K562 (cell line): ENCODE measurements at regions not wholly inside any gene's neighbourhood (a gene's known extent, or its start where the extent isn't known, plus 50 kb on each side); places are given as distances from the start of the nearest gene placed in this dataset.

Experiments used
- ATAC-seq: fragments of 200-7000 bp; cut with Tn5 transposase; 3 replicates; pipeline ENCODE4 v1.9.1; 2020; ENCODE audit warnings: moderate library complexity
- BruUV-seq: library from RNA; stranded (reverse); fragments of 400-500 nt; replicated peaks from 2 replicates; lab custom pipeline; 2021; lab: Mats Ljungman, UMichigan
- CTCF ChIA-PET: fragments of 300-600 bp; formaldehyde crosslinking; extraction: SDS; loops from one replicate; lab custom pipeline; 2021; ENCODE audit warnings: low intra/inter-chr PET ratio; lab: Yijun Ruan, JAX
- POLR2A ChIA-PET: fragments of 300-600, 350-650 bp; sonication (Branson Sonifier 250); formaldehyde crosslinking; extraction: SDS; loops from one replicate; lab custom pipeline; 2021; ENCODE audit warnings: antibody characterized with exemption, inconsistent platforms; lab: Yijun Ruan, JAX
- DNase-seq, 4 experiments: peaks; one replicate each; pipeline versions ENCODE4 v3.0.0 to v3.0.0-alpha.2; 2011 to 2018; ENCODE audit warnings: low spot score in 3 of 4, mixed read lengths in 3 of 4; ENCODE audit errors: extremely low read depth in 1 of 4
- FAIRE-seq: peaks from 2 replicates; lab custom pipeline; 2011; peaks lifted over from hg19 to GRCh38; lab: Jason Lieb, UNC
- H2AFZ ChIP-seq: 2 replicates; pipeline ENCODE4 v1.6.0; 2011; ENCODE audit warnings: low read depth, low read length, control low read depth, inconsistent platforms
- H3K27ac ChIP-seq: fragments of 200-600 bp; 3 replicates; pipeline ENCODE4 v1.8.0; 2011; ENCODE audit warnings: low read depth, mild to moderate bottlenecking, control low read depth, inconsistent platforms, low read length, moderate library complexity, mixed read lengths; ENCODE audit errors: extremely low read depth
- H3K27me3 ChIP-seq, 2 experiments: fragments of 300-600 bp in 1 of 2; 2 replicates in 1 of 2; 3 replicates in 1 of 2; pipeline versions ENCODE4 v1.6.0 to v1.8.0; 2011; ENCODE audit warnings: inconsistent platforms in 2 of 2, low read length in 2 of 2, mild to moderate bottlenecking in 1 of 2, mixed read lengths in 1 of 2, moderate library complexity in 1 of 2; ENCODE audit not compliant: control insufficient read depth in 2 of 2, insufficient read depth in 2 of 2
- H3K36me3 ChIP-seq: fragments of 300-600 bp; 3 replicates; pipeline ENCODE4 v1.8.0; 2011; ENCODE audit warnings: mild to moderate bottlenecking, low read length, inconsistent platforms; ENCODE audit not compliant: control insufficient read depth, insufficient read depth
- H3K4me1 ChIP-seq, 2 experiments: fragments of 200-600 bp in 1 of 2; replicated peaks in 1 of 2; 2 replicates in 1 of 2; 3 replicates in 1 of 2; pipeline versions ENCODE4 v1.5.1 to v1.8.0; 2011; ENCODE audit warnings: inconsistent platforms in 2 of 2, low read length in 2 of 2, mild to moderate bottlenecking in 1 of 2, mixed read lengths in 1 of 2, moderate library complexity in 1 of 2; ENCODE audit not compliant: control insufficient read depth in 2 of 2, insufficient read depth in 2 of 2
- H3K4me2 ChIP-seq: 2 replicates; pipeline ENCODE4 v1.6.1; 2011; ENCODE audit warnings: low read length, control low read depth, inconsistent platforms, mixed read lengths; ENCODE audit not compliant: insufficient read depth
- H3K4me3 ChIP-seq: fragments of 200-600 bp; sonication (generic), shearing (Covaris generic); 2 replicates; pipeline ENCODE4 v1.5.1; 2016; ENCODE audit warnings: control low read depth, inconsistent platforms
- H3K79me2 ChIP-seq: fragments of 200-600 bp; 3 replicates; pipeline ENCODE4 v1.8.0; 2011; ENCODE audit warnings: low read length, inconsistent platforms; ENCODE audit not compliant: control insufficient read depth, insufficient read depth
- H3K9ac ChIP-seq, 2 experiments: 2 replicates each; pipeline versions ENCODE4 v1.6.0 to v1.6.1; 2011; ENCODE audit warnings: low read depth in 2 of 2, low read length in 2 of 2, control low read depth in 1 of 2, inconsistent platforms in 1 of 2, mild to moderate bottlenecking in 1 of 2, mixed read lengths in 1 of 2; ENCODE audit not compliant: insufficient read depth in 1 of 2
- H3K9me1 ChIP-seq: one replicate; pipeline ENCODE4 v1.6.0; 2011; ENCODE audit warnings: inconsistent platforms, mild to moderate bottlenecking, low read length, moderate library complexity; ENCODE audit not compliant: control insufficient read depth, insufficient read depth
- H3K9me3 ChIP-seq: replicated peaks from 2 replicates; pipeline ENCODE4 v1.5.1; 2011; ENCODE audit warnings: low read depth, low read length, inconsistent platforms; ENCODE audit not compliant: control insufficient read depth, insufficient read depth
- H4K20me1 ChIP-seq: replicated peaks from 2 replicates; pipeline ENCODE4 v1.6.1; 2011; ENCODE audit warnings: low read length, inconsistent platforms, mixed read lengths; ENCODE audit not compliant: control insufficient read depth, insufficient read depth
- BRD9 ChIP-seq: fragments of 450-650 bp; IDR thresholded peaks from 2 replicates; pipeline ENCODE4 v1.6.1; 2018; ENCODE audit warnings: low read depth; ENCODE audit not compliant: partially characterized antibody
- CEBPZ ChIP-seq: fragments of 150-350 bp; IDR thresholded peaks from 2 replicates; pipeline ENCODE4 v1.6.1; 2014; ENCODE audit warnings: low read depth, mild to moderate bottlenecking, low read length, borderline replicate concordance
- CHCHD3 ChIP-seq: fragments of 250-450 bp; sonication (Bioruptor Pico); IDR thresholded peaks from 2 replicates; pipeline ENCODE4 v2.1.2; 2022; ENCODE audit warnings: mild to moderate bottlenecking
- E4F1 ChIP-seq: fragments of 250-450 bp; sonication (Bioruptor Pico); IDR thresholded peaks from 2 replicates; pipeline ENCODE4 v1.5.0; 2021; ENCODE audit warnings: mild to moderate bottlenecking, borderline replicate concordance
- GATAD2B ChIP-seq: fragments of 450-650 bp; IDR thresholded peaks from 2 replicates; pipeline ENCODE4 v1.6.1; 2017; ENCODE audit warnings: mild to moderate bottlenecking, borderline replicate concordance
- HNRNPH1 ChIP-seq: fragments of 200-400 bp; formaldehyde crosslinking; optimal IDR thresholded peaks from 2 replicates; pipeline ENCODE3; 2017; ENCODE audit warnings: low read depth, mild to moderate bottlenecking, low read length, moderate library complexity
- MXI1 ChIP-seq: IDR thresholded peaks from 2 replicates; pipeline ENCODE4 v1.6.1; 2011; ENCODE audit warnings: low read depth, mild to moderate bottlenecking, improper control_type of control experiment, low read length
- POLR2B ChIP-seq: fragments of 450-650 bp; IDR thresholded peaks from 2 replicates; pipeline ENCODE4 v1.6.1; 2018; ENCODE audit warnings: low read depth; ENCODE audit not compliant: partially characterized antibody
- SMARCA5 ChIP-seq: fragments of 450-650 bp; IDR thresholded peaks from 2 replicates; pipeline ENCODE4 v1.6.1; 2016
- SNIP1 ChIP-seq: fragments of 450-650 bp; IDR thresholded peaks from 2 replicates; pipeline ENCODE4 v1.7.1; 2017; ENCODE audit warnings: low read depth, mild to moderate bottlenecking
- TRIM24 ChIP-seq, 2 experiments: fragments of 450-650 bp; IDR thresholded peaks; 2 replicates each; pipeline ENCODE4 v1.6.1; 2016
- ZBTB49 ChIP-seq: sonication (generic); formaldehyde crosslinking; IDR thresholded peaks from 2 replicates; pipeline ENCODE4 v1.8.0; 2022; ENCODE audit warnings: missing genetic modification reagents, mild to moderate bottlenecking, borderline replicate concordance
- ZC3H8 ChIP-seq: fragments of 450-650 bp; IDR thresholded peaks from 2 replicates; pipeline ENCODE4 v1.6.1; 2017
- ZNF165 ChIP-seq: fragments of 250-450 bp; sonication (Bioruptor Pico); IDR thresholded peaks from 2 replicates; pipeline ENCODE4 v1.4.0; 2020; ENCODE audit warnings: borderline replicate concordance
- ZNF282 ChIP-seq: sonication (generic); formaldehyde crosslinking; IDR thresholded peaks from 2 replicates; pipeline ENCODE4 v1.8.1; 2023; ENCODE audit warnings: missing genetic modification reagents
- WGBS: fragments of 100-300 bp; shearing (Covaris generic); methylation state at CpG from one replicate; pipeline ENCODE4 v1.1.6; 2016; ENCODE audit warnings: low coverage, mixed read lengths; ENCODE audit not compliant: insufficient coverage; ENCODE audit errors: missing lambda C conversion rate; 5-methylcytosine and 5-hydroxymethylcytosine counted together
- in situ Hi-C: fragments of 300-500 bp; cut with MboI; formaldehyde crosslinking; loops from 4 replicates; pipeline ENCODE4 v1.15.0; 2018; ENCODE audit warnings: inconsistent platforms, mixed read lengths
- intact Hi-C: fragments of 100-400 bp; cut with micrococcal nuclease; formaldehyde crosslinking; loops from 2 replicates; pipeline ENCODE4 v1.14.2; 2022

GRCh38 chr11:91698845-91699244 is 525.8 kb upstream of the FAT3 start:
- POLR2A ChIA-PET = no interaction called here
- no peak for FAIRE-seq

More at GRCh38 chr11:91698845-91699244, 525.8 kb upstream of the FAT3 start:
- Histone ChIP-seq H3K9ac (no peak overlapping the region), H4K20me1 (no peaks in the 10 kb centered on the region), H3K36me3 (no peaks in the 10 kb centered on the region), H3K27ac (no peak overlapping the region), H3K79me2 (no peaks in the 10 kb centered on the region), H3K27me3 (no peaks in the 10 kb centered on the region)
- DNase-seq = no peak
- intact Hi-C loops = no loop called here
- CTCF ChIA-PET = no interaction called here
- TF ChIP-seq ZBTB49 = no peak
- no peak for TF ChIP-seq CEBPZ
- TF ChIP-seq ZNF165 = no peak
- no peak for TF ChIP-seq SMARCA5
- TF ChIP-seq HNRNPH1 = no peak
- TF ChIP-seq CHCHD3 = no peak
- TF ChIP-seq ZNF282 (CRISPR knock-in tag) = no peak
- no peak for TF ChIP-seq BRD9
- no peak for TF ChIP-seq E4F1 (CRISPR knock-in tag)
- no peak for TF ChIP-seq TRIM24 (IDR thresholded peaks at IDR 0.05)
- no peak for TF ChIP-seq SNIP1
- no peak for TF ChIP-seq ZC3H8
- no peak for TF ChIP-seq GATAD2B
- TF ChIP-seq POLR2B = no peak
- no peak for TF ChIP-seq MXI1
- TF ChIP-seq, all 486 proteins: peak for 0
- no peak for ATAC-seq
- no peak overlapping the region for H2AFZ ChIP-seq
- no peaks in the 10 kb centered on the region for H3K9me3 ChIP-seq
- BruUV-seq = no TSS peak
- H3K9me1 ChIP-seq = no peaks in the 10 kb centered on the region
- in situ Hi-C loops = no loop called here
- no peaks in the 10 kb centered on the region for H3K4me1 ChIP-seq
- WGBS = 9% methylated on average over 2 of the region's 2 CpGs
- no peak overlapping the region for H3K4me3 ChIP-seq
- H3K4me2 ChIP-seq = no peak overlapping the region
